Activated naive CD4-positive, alpha-beta T cell treated with anti-CD3 and anti-CD28 coated beads, Interleukin-2, amount 50 U/mL, for 72 hours (primary cell): ENCODE measurements at regions not wholly inside any gene's neighbourhood (a gene's known extent, or its start where the extent isn't known, plus 50 kb on each side); places are given as distances from the start of the nearest gene placed in this dataset.
A peak's percentile ranks its signal among the peaks of the same experiment; 100 is the strongest.

Source experiments
- ATAC-seq, 2 donors: fragments of 150-1000 bp; cut with Tn5 transposase; 2 replicates each; pipeline ENCODE4 v1.10.0; 2021; ENCODE audit warnings: mild to moderate bottlenecking in 2 of 2, moderate library complexity in 2 of 2
- DNase-seq, 2 donors: peaks; one replicate each; pipeline ENCODE4 v3.0.0; 2021 to 2022; ENCODE audit warnings: low spot score in 2 of 2
- H3K27ac Mint-ChIP-seq, 2 donors: one replicate each; pipeline ENCODE4 v1.8.0; 2022; ENCODE audit warnings: mild to moderate bottlenecking in 2 of 2, mixed read lengths in 2 of 2
- H3K36me3 Mint-ChIP-seq, 2 donors: one replicate each; pipeline ENCODE4 v1.8.0; 2022; ENCODE audit warnings: mixed read lengths in 2 of 2
- H3K9me3 Mint-ChIP-seq, 2 donors: one replicate each; pipeline ENCODE4 v1.8.0; 2022; ENCODE audit warnings: mixed read lengths in 2 of 2

- no peak for ATAC-seq
- Mint-ChIP-seq H3K27ac (no peak overlapping the region), H3K9me3 (peaks cover 3 to 17% of the 10 kb centered on the region in 2 donors), H3K36me3 (peaks cover 0 to 10% of the 10 kb centered on the region in 2 donors)
- no peak for DNase-seq
Observed at GRCh38 chr6:45772051-45772450, 243.6 kb downstream of the CLIC5 start.

DNA sequence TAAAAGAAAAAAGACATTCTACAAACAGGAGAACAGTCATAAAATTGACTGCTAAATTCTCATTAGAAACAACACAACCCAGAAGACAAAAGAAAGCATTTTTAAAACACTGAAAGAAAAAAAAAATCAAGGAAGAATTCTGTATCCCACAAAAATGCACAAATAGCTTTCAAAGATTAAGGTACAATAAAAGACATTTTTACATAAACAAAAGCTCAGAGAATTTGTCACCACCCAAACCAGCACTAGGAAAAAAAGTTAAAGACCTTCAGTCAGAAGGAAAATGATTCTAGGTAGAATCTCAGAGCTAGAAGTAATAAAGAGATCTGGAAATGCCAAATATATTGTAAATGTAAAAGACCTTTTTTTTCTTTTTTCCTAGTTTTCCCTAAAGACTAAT is 252.4 kb downstream of the CLIC5 start:
- H3K27ac Mint-ChIP-seq, result no peak overlapping the region
- H3K9me3 Mint-ChIP-seq, result peaks cover 14 to 31% of the 10 kb centered on the region in 2 donors
- H3K36me3 Mint-ChIP-seq, result peaks cover 6 to 28% of the 10 kb centered on the region in 2 donors
- ATAC-seq, result no peak
- no peak for DNase-seq

- Mint-ChIP-seq H3K36me3 (peaks cover 0 to 13% of the 10 kb centered on the region in 2 donors), H3K27ac (peak overlapping the region in 1 of 2 donors; percentile 64), H3K9me3 (peaks cover 6 to 7% of the 10 kb centered on the region in 2 donors)
- ATAC-seq (no peak), DNase-seq (no peak)
Observed at GRCh38 chr6:45759472-45759810, 256.2 kb downstream of the CLIC5 start.

GRCh38 chr6:45758787-45759471 is 256.7 kb downstream of the CLIC5 start:
- DNase-seq (no peak), ATAC-seq (peak in 1 of 2 donors; percentile 72)
- peaks cover 6 to 7% of the 10 kb centered on the region in 2 donors for H3K9me3 Mint-ChIP-seq
- peaks cover 0 to 12% of the 10 kb centered on the region in 2 donors for H3K36me3 Mint-ChIP-seq
- peak overlapping the region in 1 of 2 donors; percentile 64 for H3K27ac Mint-ChIP-seq

GRCh38 chr6:45757443-45758130 is 258.1 kb downstream of the CLIC5 start:
- H3K36me3 Mint-ChIP-seq, result no peaks in the 10 kb centered on the region
- no peaks in the 10 kb centered on the region for H3K9me3 Mint-ChIP-seq
- DNase-seq, result no peak
- peak overlapping the region in 1 of 2 donors; percentile 25 for H3K27ac Mint-ChIP-seq
- ATAC-seq, result no peak

GRCh38 chr6:45756606-45757005 is 259.1 kb downstream of the CLIC5 start:
- Mint-ChIP-seq H3K9me3 (no peaks in the 10 kb centered on the region), H3K27ac (no peak overlapping the region), H3K36me3 (no peaks in the 10 kb centered on the region)
- ATAC-seq (no peak), DNase-seq (no peak)

GRCh38 chr6:45754432-45754831 is 261.2 kb downstream of the CLIC5 start:
- DNase-seq, result no peak
- no peak for ATAC-seq
- Mint-ChIP-seq H3K36me3 (peaks cover 0 to 5% of the 10 kb centered on the region in 2 donors), H3K9me3 (no peaks in the 10 kb centered on the region), H3K27ac (no peak overlapping the region)

DNA sequence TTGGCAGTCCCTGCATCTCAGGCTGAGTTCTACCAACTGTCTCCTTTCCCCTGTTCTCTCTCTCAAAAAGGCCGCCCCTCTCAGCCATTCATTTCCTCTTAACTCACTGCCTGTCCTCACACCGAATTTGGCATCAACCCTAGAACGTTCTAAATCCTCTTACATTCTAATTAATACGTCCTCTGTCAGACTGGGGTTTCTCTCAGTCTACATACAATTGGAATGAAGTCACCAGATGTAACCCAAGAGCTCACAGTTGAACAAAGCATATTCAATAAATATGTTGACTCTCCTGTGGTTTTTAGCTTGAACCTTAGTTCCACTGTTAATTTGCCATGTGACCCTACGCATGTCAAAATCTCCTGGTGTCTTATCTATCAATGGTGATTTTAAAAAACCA is 269.6 kb downstream of the CLIC5 start:
- H3K36me3 Mint-ChIP-seq, result peaks cover 16 to 24% of the 10 kb centered on the region in 2 donors
- ATAC-seq (no peak), DNase-seq (no peak)
- no peak overlapping the region for H3K27ac Mint-ChIP-seq
- H3K9me3 Mint-ChIP-seq, result peaks cover 13 to 28% of the 10 kb centered on the region in 2 donors

DNA sequence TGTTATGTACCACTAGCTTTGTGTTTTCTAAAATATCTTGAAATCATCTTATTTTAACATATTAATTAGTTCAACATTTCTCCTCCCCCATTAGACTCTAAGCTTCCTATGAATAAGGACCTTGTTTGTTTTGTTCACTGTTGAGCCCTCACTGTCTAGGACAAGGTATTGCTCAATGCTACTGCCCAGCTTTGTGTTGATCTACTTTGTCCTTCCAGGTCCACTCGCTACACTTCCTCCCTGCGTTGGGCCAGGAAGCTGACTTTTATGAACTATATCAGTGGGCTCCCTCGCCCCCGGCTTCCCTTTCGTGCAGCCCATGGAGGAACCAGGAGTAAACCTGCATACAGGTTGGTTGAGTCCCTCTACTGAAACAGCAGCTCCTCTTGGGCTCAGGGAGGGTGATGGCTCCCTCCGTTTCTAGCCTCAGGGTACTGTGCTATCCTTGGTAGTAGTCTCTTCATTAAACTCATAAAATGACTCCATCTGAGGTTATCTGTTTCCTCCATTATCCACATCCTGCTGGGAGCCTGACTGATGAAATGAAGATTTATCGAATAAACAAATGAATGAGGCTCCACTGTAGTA is 272.5 kb downstream of the CLIC5 start:
- DNase-seq, result no peak
- H3K27ac Mint-ChIP-seq, result no peak overlapping the region
- H3K36me3 Mint-ChIP-seq, result peaks cover 16 to 19% of the 10 kb centered on the region in 2 donors
- H3K9me3 Mint-ChIP-seq, result peaks cover 10 to 23% of the 10 kb centered on the region in 2 donors
- no peak for ATAC-seq

GRCh38 chr6:45742591-45742990 is 273.1 kb downstream of the CLIC5 start:
- H3K9me3 Mint-ChIP-seq, result peaks cover 6 to 18% of the 10 kb centered on the region in 2 donors
- ATAC-seq, result no peak
- no peak for DNase-seq
- H3K36me3 Mint-ChIP-seq, result peaks cover 14 to 15% of the 10 kb centered on the region in 2 donors
- H3K27ac Mint-ChIP-seq, result no peak overlapping the region

DNA sequence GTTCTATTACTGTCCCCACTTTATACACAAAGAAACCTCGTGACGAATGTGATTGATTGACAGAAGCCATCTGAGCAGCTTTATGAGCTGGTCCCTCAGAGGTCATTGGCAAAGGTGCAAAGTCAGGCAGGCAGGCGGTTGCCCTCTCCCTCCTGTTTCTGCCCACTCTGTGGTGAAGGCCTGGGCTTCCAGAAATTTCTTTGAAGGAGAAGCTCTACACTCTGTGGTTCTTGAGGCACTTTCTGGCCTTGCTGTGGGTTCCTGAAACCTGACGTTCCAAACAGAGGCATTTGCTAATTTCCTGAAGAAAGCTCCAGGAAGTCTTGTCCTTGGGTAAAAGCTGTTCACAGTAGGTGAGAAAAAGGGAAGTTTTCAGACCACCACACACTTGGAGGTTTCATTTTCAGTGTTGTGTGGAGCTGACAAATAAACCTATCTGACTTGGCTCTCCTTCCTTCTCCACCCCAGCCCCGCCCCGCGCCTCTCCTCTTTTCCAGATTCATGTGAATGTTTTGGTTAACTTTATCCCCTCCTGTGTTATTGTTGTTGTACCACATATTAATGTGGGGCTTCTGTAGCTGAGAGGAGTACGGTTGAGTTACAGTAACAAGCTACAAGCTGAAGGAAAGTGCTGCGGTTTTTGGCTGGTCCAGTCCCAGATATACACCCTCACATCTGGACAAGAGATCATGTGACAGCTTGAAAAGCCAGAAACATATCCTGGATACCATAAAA is 274.1 kb downstream of the CLIC5 start:
- Mint-ChIP-seq H3K36me3 (peaks cover 5 to 14% of the 10 kb centered on the region in 2 donors), H3K9me3 (peaks cover 2 to 9% of the 10 kb centered on the region in 2 donors), H3K27ac (peak overlapping the region in 1 of 2 donors; percentile 11)
- peak in 1 of 2 donors; percentile 67 for DNase-seq
- peak in 1 of 2 donors; percentile 61 for ATAC-seq

DNA sequence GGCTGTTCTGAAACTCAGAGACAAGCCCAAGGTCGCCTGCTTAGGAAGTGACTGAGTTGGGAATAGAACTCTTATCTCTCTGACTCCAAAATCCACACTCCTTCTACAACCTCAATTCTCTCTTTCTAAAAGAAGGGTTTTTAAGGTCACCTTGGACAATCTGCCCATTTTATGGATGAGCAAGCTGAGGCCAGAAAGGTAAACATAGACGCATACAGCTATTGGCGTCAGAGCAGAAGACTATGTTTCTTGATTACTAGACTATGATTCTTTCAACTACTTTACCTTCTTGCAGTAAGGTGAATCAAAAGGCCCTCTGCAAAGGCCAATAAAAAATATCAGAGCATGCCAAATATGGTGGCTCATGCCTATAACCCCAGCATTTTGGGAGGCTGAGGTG is 276.6 kb downstream of the CLIC5 start:
- H3K36me3 Mint-ChIP-seq, result peaks cover 5 to 21% of the 10 kb centered on the region in 2 donors
- ATAC-seq, result no peak
- H3K27ac Mint-ChIP-seq, result no peak overlapping the region
- H3K9me3 Mint-ChIP-seq, result peaks cover 2 to 4% of the 10 kb centered on the region in 2 donors
- no peak for DNase-seq

DNA sequence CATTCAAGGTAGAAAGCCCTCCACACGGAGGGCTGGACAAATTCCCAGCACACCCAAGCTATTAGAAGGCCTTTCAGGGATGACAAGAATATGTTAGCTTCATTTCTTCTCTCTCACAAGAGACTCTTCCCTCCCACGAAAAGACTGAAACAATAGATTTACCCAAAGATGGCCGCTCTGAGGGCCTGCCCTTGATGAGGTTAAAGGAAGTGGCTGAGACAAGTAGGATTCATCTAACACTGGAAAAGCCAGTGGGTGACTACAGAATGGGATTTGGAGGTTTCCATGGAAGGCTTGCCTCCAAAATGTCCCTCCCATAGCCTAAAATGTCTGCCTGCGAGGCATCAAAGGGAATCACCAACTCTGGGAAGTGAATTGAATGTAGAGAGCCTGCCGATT is 277.6 kb downstream of the CLIC5 start:
- Mint-ChIP-seq H3K9me3 (peaks cover 0 to 1% of the 10 kb centered on the region in 2 donors), H3K36me3 (peaks cover 1 to 17% of the 10 kb centered on the region in 2 donors), H3K27ac (peak overlapping the region in 1 of 2 donors; percentile 95)
- DNase-seq (no peak), ATAC-seq (no peak)

GRCh38 chr6:45737331-45738056 is 278.2 kb downstream of the CLIC5 start:
- peak overlapping the region; percentile 13 to 95 for H3K27ac Mint-ChIP-seq
- peak; percentile 33 to 61 for DNase-seq
- no peaks in the 10 kb centered on the region for H3K9me3 Mint-ChIP-seq
- ATAC-seq, result peak; percentile 73 to 93
- H3K36me3 Mint-ChIP-seq, result peaks cover 0 to 16% of the 10 kb centered on the region in 2 donors

- Mint-ChIP-seq H3K9me3 (no peaks in the 10 kb centered on the region), H3K27ac (peak overlapping the region in 1 of 2 donors; percentile 95), H3K36me3 (peaks cover 0 to 16% of the 10 kb centered on the region in 2 donors)
- DNase-seq (no peak), ATAC-seq (peak in 1 of 2 donors; percentile 78)
Observed at GRCh38 chr6:45736134-45736533, 279.5 kb downstream of the CLIC5 start.

DNA sequence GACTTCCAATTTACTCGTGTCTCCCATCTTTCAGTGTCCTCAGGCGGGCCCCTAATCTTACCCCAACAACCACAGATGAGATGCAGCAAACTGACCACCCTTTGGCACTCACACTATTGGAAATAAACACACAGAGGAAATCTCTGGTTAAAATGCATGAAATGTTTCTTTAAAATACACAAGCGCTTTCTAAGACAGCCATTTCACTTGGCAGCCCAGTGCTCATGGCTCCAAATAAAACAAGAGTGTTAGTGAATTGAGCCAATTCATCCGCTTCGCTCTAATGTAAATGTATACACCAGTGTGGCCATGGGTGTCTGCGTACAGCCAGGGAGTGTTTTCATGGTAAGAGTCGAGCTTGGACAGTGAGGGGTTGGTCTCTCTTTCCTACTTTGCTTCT is 282.9 kb downstream of the CLIC5 start:
- no peaks in the 10 kb centered on the region for H3K9me3 Mint-ChIP-seq
- DNase-seq, result no peak
- H3K36me3 Mint-ChIP-seq, result peaks cover 0 to 7% of the 10 kb centered on the region in 2 donors
- H3K27ac Mint-ChIP-seq, result no peak overlapping the region
- no peak for ATAC-seq
